ENCODE measurements at regions not wholly inside any gene's neighbourhood (a gene's known extent, or its start where the extent isn't known, plus 50 kb on each side); places are given as distances from the start of the nearest gene placed in this dataset.

DNA sequence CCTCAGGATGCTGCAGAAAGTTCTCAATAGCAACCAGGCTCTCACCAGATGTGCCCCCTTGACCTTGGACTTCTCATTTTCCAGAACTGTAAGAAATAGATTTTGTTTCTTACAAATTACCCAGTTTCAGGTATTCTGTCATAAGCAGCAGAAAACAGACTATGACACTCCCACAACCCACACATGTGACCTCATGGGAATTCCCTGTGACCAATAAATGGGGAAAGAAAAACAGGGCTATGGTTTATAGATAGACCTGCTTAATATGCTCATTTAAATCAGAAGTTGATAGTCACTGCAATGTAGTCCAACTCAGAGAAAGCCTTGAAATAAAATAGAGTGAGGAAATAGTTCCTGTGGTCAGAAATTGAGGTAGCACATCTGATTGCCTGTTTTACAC is 380.9 kb upstream of the PTBP2 start:
- TF ChIP-seq EZH2 (IDR thresholded peaks at IDR 0.05; ENCODE audit: low read depth) = no peak
- TF ChIP-seq, protein P1, sequence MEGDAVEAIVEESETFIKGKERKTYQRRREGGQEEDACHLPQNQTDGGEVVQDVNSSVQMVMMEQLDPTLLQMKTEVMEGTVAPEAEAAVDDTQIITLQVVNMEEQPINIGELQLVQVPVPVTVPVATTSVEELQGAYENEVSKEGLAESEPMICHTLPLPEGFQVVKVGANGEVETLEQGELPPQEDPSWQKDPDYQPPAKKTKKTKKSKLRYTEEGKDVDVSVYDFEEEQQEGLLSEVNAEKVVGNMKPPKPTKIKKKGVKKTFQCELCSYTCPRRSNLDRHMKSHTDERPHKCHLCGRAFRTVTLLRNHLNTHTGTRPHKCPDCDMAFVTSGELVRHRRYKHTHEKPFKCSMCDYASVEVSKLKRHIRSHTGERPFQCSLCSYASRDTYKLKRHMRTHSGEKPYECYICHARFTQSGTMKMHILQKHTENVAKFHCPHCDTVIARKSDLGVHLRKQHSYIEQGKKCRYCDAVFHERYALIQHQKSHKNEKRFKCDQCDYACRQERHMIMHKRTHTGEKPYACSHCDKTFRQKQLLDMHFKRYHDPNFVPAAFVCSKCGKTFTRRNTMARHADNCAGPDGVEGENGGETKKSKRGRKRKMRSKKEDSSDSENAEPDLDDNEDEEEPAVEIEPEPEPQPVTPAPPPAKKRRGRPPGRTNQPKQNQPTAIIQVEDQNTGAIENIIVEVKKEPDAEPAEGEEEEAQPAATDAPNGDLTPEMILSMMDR (conservative IDR thresholded peaks at IDR 0.05) = no peak

Data from PC-9 (cell line).